ENCODE measurements at regions not wholly inside any gene's neighbourhood (a gene's known extent, or its start where the extent isn't known, plus 50 kb on each side); places are given as distances from the start of the nearest gene placed in this dataset.

GRCh38 chr1:237962985-237963384 is 72.3 kb upstream of the ZP4 start:
- Histone ChIP-seq H3K23me2 (ENCODE audit: insufficient read length, low read depth, low read length, poor library complexity, severe bottlenecking) (no peaks in the 10 kb centered on the region), H3K9ac (ENCODE audit: extremely low read depth, insufficient read length, low read length) (no peak overlapping the region), H3K4ac (ENCODE audit: low read depth, low read length) (no peak overlapping the region), H3K14ac (ENCODE audit: insufficient read depth, low read length) (no peak overlapping the region), H2BK20ac (ENCODE audit: low read depth, low read length, poor library complexity, severe bottlenecking) (no peak overlapping the region), H3K79me2 (ENCODE audit: insufficient read depth, low read length) (no peaks in the 10 kb centered on the region), H2AFZ (ENCODE audit: low read length) (no peak overlapping the region), H4K5ac (ENCODE audit: insufficient read length, low read depth, low read length) (no peak overlapping the region), H4K20me1 (ENCODE audit: control insufficient read depth, insufficient read depth, insufficient read length) (no peaks in the 10 kb centered on the region), H3K23ac (ENCODE audit: insufficient read length, low read depth, low read length) (no peak overlapping the region), H3K4me1 (ENCODE audit: insufficient read depth, low read length) (no peaks in the 10 kb centered on the region; the same call in 1 of the 2 replicates), H3K79me1 (ENCODE audit: insufficient read depth, low read depth, low read length, poor library complexity, severe bottlenecking) (no peaks in the 10 kb centered on the region), H2BK120ac (ENCODE audit: low read depth, low read length, poor library complexity, severe bottlenecking) (no peak overlapping the region), H3K18ac (ENCODE audit: insufficient read length, low read depth, low read length) (no peak overlapping the region), H4K91ac (ENCODE audit: insufficient read length, low read depth, low read length) (no peak overlapping the region), H3K27ac (ENCODE audit: insufficient read length, low read depth, low read length) (no peak overlapping the region), H3K4me2 (ENCODE audit: insufficient read depth, insufficient read length, low read length) (no peak overlapping the region), H3K27me3 (ENCODE audit: insufficient read depth, low read length) (no peaks in the 10 kb centered on the region), H3K56ac (ENCODE audit: insufficient read length, low read depth, low read length) (no peak overlapping the region), H3K9me3 (ENCODE audit: control insufficient read depth, low read depth, low read length) (no peaks in the 10 kb centered on the region), H2BK15ac (ENCODE audit: low read depth, low read length) (no peak overlapping the region), H4K8ac (replicated peaks; ENCODE audit: insufficient read length, low read depth, low read length) (no peak overlapping the region), H2BK12ac (ENCODE audit: insufficient read length, low read depth, low read length) (no peak overlapping the region), H3T11ph (ENCODE audit: low read length) (no peak overlapping the region), H2BK5ac (ENCODE audit: insufficient read length, low read length) (no peak overlapping the region), H2AK5ac (ENCODE audit: insufficient read length, low read length) (no peak overlapping the region)
- no peaks in the 10 kb centered on the region; a peak in 3 of 7 replicates for H3K36me3 Mint-ChIP-seq (ENCODE audit: insufficient read depth in 1 of 3, low read depth in 3 of 3)
- no peaks in the 10 kb centered on the region for H3K27me3 Mint-ChIP-seq (ENCODE audit: low read depth)
- peaks cover 36 to 46% of the 10 kb centered on the region in 2 experiments for H3K4me1 Mint-ChIP-seq
- no peaks in the 10 kb centered on the region for H3K9me3 Mint-ChIP-seq
- TF ChIP-seq CTCF (conservative IDR thresholded peaks at IDR 0.05): no peak
- WGBS (ENCODE audit: extremely low coverage, insufficient read length, low lambda C conversion rate): no CpG with 5 or more reads among the region's 2 CpGs
- peak; percentile 54 for DNase-seq
- no peak overlapping the region for H3K4me3 Mint-ChIP-seq
- H3K27ac Mint-ChIP-seq: peak overlapping the region in 2 of 3 experiments; percentile 64 to 76; a peak in 4 of 7 replicates
